ENCODE measurements at regions not wholly inside any gene's neighbourhood (a gene's known extent, or its start where the extent isn't known, plus 50 kb on each side); places are given as distances from the start of the nearest gene placed in this dataset.

DNA sequence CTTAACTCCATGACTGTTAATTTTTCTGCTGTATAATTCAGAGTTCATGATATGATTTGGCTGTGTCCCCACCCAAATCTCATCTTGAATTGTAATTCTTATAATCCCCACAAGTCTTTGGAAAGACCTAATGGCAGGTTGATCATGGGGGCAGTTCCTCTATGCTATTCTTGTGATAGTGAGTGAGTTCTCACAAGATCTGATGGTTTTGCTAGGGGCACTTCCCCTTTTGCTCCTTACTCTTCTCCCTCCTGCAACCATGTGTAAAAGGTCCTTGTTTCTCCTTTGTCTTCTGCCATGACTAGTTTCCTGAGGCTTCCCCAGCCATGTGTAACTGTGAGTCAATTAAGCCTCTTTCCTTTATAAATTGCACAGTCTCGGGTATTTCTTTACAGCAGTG is 1751.9 kb downstream of the ARAP2 start:
- H2BK5ac ChIP-seq (ENCODE audit: low read depth, low read length), result no peak overlapping the region
- no peaks in the 10 kb centered on the region; a peak in 1 of 4 replicates for H3K9me3 ChIP-seq (ENCODE audit: insufficient read depth in 2 of 2, low read depth in 1 of 2, low read length in 1 of 2)
- no peak overlapping the region for H4K8ac ChIP-seq (ENCODE audit: extremely low read depth, insufficient read depth, low read length)
- H3K36me3 ChIP-seq (ENCODE audit: control insufficient read depth in 2 of 4, insufficient read depth in 4 of 4, low read length in 3 of 4), result no peaks in the 10 kb centered on the region
- H4K5ac ChIP-seq (ENCODE audit: insufficient read length, low read depth, low read length), result no peak overlapping the region
- ChIA-PET CTCF (ENCODE audit: partially characterized antibody) (no interaction called here), POLR2A (ENCODE audit: partially characterized antibody) (no interaction called here)
- no peaks in the 10 kb centered on the region for H3K27me3 ChIP-seq (replicated peaks in 1 of 4; ENCODE audit: control insufficient read depth in 3 of 4, extremely low read depth in 1 of 4, insufficient read depth in 3 of 4, low read length in 3 of 4)
- no peak overlapping the region for H2AFZ ChIP-seq (ENCODE audit: low read length)
- H4K20me1 ChIP-seq (replicated peaks in 1 of 2; ENCODE audit: control insufficient read depth in 1 of 2, insufficient read depth in 2 of 2, low read length in 2 of 2), result no peaks in the 10 kb centered on the region
- no peak overlapping the region for H2BK120ac ChIP-seq (replicated peaks; ENCODE audit: low read depth, low read length)
- no peak overlapping the region for H3K18ac ChIP-seq (ENCODE audit: extremely low read depth, low read length)
- TF ChIP-seq BCL11A (IDR thresholded peaks at IDR 0.05; ENCODE audit: low read depth in 2 of 2, low read length in 2 of 2) (no peak), CBX8 (IDR thresholded peaks at IDR 0.05; ENCODE audit: borderline replicate concordance, low read depth, low read length) (no peak), BACH1 (IDR thresholded peaks at IDR 0.05; ENCODE audit: low read length) (no peak), SP4 (IDR thresholded peaks at IDR 0.05; ENCODE audit: low read length) (no peak), POLR2AphosphoS5 (IDR thresholded peaks at IDR 0.05; ENCODE audit: low read depth, low read length) (no peak), POLR2A (IDR thresholded peaks at IDR 0.05; ENCODE audit: control extremely low read depth in 1 of 2, low read depth in 2 of 2, low read length in 2 of 2) (no peak), SIRT6 (IDR thresholded peaks at IDR 0.05; ENCODE audit: low read length) (no peak), TBP (IDR thresholded peaks at IDR 0.05; ENCODE audit: low read depth, low read length) (no peak), RNF2 (IDR thresholded peaks at IDR 0.05; ENCODE audit: borderline replicate concordance, low read depth, low read length, missing control alignments, poor library complexity, severe bottlenecking) (no peak), RAD21 (IDR thresholded peaks at IDR 0.05 in 1 of 2, conservative IDR thresholded peaks at IDR 0.05 in 1 of 2; ENCODE audit: low read depth in 2 of 2, low read length in 2 of 2) (no peak)
- TF ChIP-seq, protein P1, sequence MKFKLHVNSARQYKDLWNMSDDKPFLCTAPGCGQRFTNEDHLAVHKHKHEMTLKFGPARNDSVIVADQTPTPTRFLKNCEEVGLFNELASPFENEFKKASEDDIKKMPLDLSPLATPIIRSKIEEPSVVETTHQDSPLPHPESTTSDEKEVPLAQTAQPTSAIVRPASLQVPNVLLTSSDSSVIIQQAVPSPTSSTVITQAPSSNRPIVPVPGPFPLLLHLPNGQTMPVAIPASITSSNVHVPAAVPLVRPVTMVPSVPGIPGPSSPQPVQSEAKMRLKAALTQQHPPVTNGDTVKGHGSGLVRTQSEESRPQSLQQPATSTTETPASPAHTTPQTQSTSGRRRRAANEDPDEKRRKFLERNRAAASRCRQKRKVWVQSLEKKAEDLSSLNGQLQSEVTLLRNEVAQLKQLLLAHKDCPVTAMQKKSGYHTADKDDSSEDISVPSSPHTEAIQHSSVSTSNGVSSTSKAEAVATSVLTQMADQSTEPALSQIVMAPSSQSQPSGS (IDR thresholded peaks at IDR 0.05; ENCODE audit: low read length), result no peak
- H3K79me1 ChIP-seq (ENCODE audit: low read depth, low read length), result no peaks in the 10 kb centered on the region
- no peak overlapping the region for H3K4me2 ChIP-seq (ENCODE audit: insufficient read depth in 1 of 2, low read depth in 2 of 2, low read length in 2 of 2)
- no peak overlapping the region for H3K4ac ChIP-seq (replicated peaks; ENCODE audit: insufficient read length, low read depth, low read length)
- no peak overlapping the region for H3K14ac ChIP-seq (ENCODE audit: insufficient read length)
- no peak overlapping the region for H4K91ac ChIP-seq (replicated peaks; ENCODE audit: insufficient read length, low read length)
- WGBS, 2 experiments (ENCODE audit: extremely low coverage in 1 of 2, insufficient coverage in 1 of 2, insufficient read length in 1 of 2, insufficient replicate concordance in 2 of 2, low coverage in 1 of 2, low lambda C conversion rate in 2 of 2, missing lambda C conversion rate in 1 of 2), result 80% methylated on average over 1 of the region's 1 CpG; no CpG with 5 or more reads in 1 of the 2 experiments
- H2BK15ac ChIP-seq (ENCODE audit: low read length), result no peak overlapping the region
- H3K4me3 ChIP-seq (ENCODE audit: extremely low read depth in 1 of 4, insufficient read depth in 2 of 4, low read depth in 3 of 4, low read length in 4 of 4), result no peak overlapping the region
- no peak overlapping the region for H3K9ac ChIP-seq (replicated peaks in 1 of 4; ENCODE audit: extremely low read depth in 1 of 4, low read depth in 3 of 4, low read length in 3 of 4)
- H3K23ac ChIP-seq (ENCODE audit: insufficient read length), result no peak overlapping the region
- H3K27ac ChIP-seq (ENCODE audit: low read depth, low read length), result no peak overlapping the region
- no peaks in the 10 kb centered on the region for H3K79me2 ChIP-seq (ENCODE audit: control insufficient read depth in 1 of 2, insufficient read depth in 2 of 2, low read length in 2 of 2)
- no peak overlapping the region for H3K56ac ChIP-seq (replicated peaks; ENCODE audit: insufficient read length, low read depth, low read length)
- DNase-seq (ENCODE audit: low read depth in 1 of 2, low spot score in 2 of 2) (no peak), FAIRE-seq (no peak)
- no peak overlapping the region for H2AK5ac ChIP-seq (ENCODE audit: low read depth, low read length)
- no peaks in the 10 kb centered on the region for H3K23me2 ChIP-seq (ENCODE audit: low read depth, low read length)
- no peak overlapping the region for H2BK12ac ChIP-seq (ENCODE audit: low read depth, low read length)
- H3K4me1 ChIP-seq (replicated peaks in 1 of 4; ENCODE audit: control insufficient read depth in 3 of 4, insufficient read depth in 4 of 4, low read length in 3 of 4), result no peaks in the 10 kb centered on the region
- no peak overlapping the region for H2BK20ac ChIP-seq (ENCODE audit: low read length)
